A673 (cell line): ENCODE measurements at regions not wholly inside any gene's neighbourhood (a gene's known extent, or its start where the extent isn't known, plus 50 kb on each side); places are given as distances from the start of the nearest gene placed in this dataset.

Source experiments
- BruUV-seq: library from RNA; stranded (reverse); fragments of 400-500 nt; replicated peaks from 2 replicates; lab custom pipeline; 2021; lab: Mats Ljungman, UMichigan
- CTCF ChIA-PET: fragments of 300-600 bp; sonication (Branson Sonifier 250); formaldehyde crosslinking; loops from one replicate; lab custom pipeline; 2022; ENCODE audit warnings: antibody characterized with exemption; lab: Charles Lee
- POLR2A ChIA-PET: fragments of 300-600 bp; sonication (Branson Sonifier 250); formaldehyde crosslinking; loops from one replicate; lab custom pipeline; 2022; ENCODE audit warnings: antibody characterized with exemption; ENCODE audit not compliant: low non-redundant PET; lab: Charles Lee
- DNase-seq: peaks from one replicate; pipeline ENCODE4 v3.0.0-alpha.2; 2015; ENCODE audit warnings: low spot score
- H3K27ac ChIP-seq: fragments of 200-600 bp; sonication (generic); 2 replicates; pipeline ENCODE4 v1.5.1; 2016; ENCODE audit warnings: mixed run types, low read depth, mild to moderate bottlenecking, mixed read lengths, antibody characterized with exemption, low read length; ENCODE audit not compliant: poor library complexity, severe bottlenecking
- H3K27me3 ChIP-seq: fragments of 200-600 bp; sonication (generic); replicated peaks from 2 replicates; pipeline ENCODE4 v1.6.1; 2017; ENCODE audit warnings: mixed run types, low read depth, mild to moderate bottlenecking, mixed read lengths, antibody characterized with exemption, low read length; ENCODE audit not compliant: insufficient read depth, poor library complexity
- H3K36me3 ChIP-seq: fragments of 200-600 bp; sonication (generic); 2 replicates; pipeline ENCODE4 v1.6.1; 2016; ENCODE audit warnings: mixed run types, mild to moderate bottlenecking, mixed read lengths, antibody characterized with exemption, low read length; ENCODE audit not compliant: insufficient read depth, poor library complexity, severe bottlenecking
- H3K4me1 ChIP-seq: fragments of 200-600 bp; sonication (generic); 2 replicates; pipeline ENCODE4 v1.6.1; 2017; ENCODE audit warnings: mixed run types, mild to moderate bottlenecking, mixed read lengths, antibody characterized with exemption, low read length; ENCODE audit not compliant: insufficient read depth, poor library complexity, severe bottlenecking
- H3K4me3 ChIP-seq: fragments of 200-600 bp; sonication (generic); 2 replicates; pipeline ENCODE4 v1.5.1; 2016; ENCODE audit warnings: low read depth, mixed run types, mild to moderate bottlenecking, mixed read lengths, low read length; ENCODE audit not compliant: poor library complexity, severe bottlenecking
- H3K9me3 ChIP-seq: fragments of 200-600 bp; sonication (generic); 2 replicates; pipeline ENCODE4 v1.6.1; 2016; ENCODE audit warnings: mixed run types, low read depth, mild to moderate bottlenecking, mixed read lengths, antibody characterized with exemption, low read length; ENCODE audit not compliant: poor library complexity, severe bottlenecking
- CTCF ChIP-seq: fragments of 300-800, 200-600 bp; sonication (generic); conservative IDR thresholded peaks from 2 replicates; pipeline ENCODE4 v1.5.1; 2017; ENCODE audit warnings: low read depth, mild to moderate bottlenecking, antibody characterized with exemption, low read length, moderate library complexity, mixed read lengths
- EZH2 ChIP-seq: fragments of 200-600 bp; sonication (generic); IDR thresholded peaks from 2 replicates; pipeline ENCODE4 v1.6.1; 2017; ENCODE audit warnings: borderline replicate concordance, low read depth, mild to moderate bottlenecking, mixed read lengths, antibody characterized with exemption, low read length; ENCODE audit not compliant: poor library complexity, severe bottlenecking
- intact Hi-C: fragments of 100-400 bp; cut with micrococcal nuclease; formaldehyde crosslinking; loops from one replicate; pipeline ENCODE4 v1.10.0; 2022; ENCODE audit not compliant: unreplicated experiment

GRCh38 chr6:147873816-147874215 lies 365.3 kb downstream of the SAMD5 start:
- Histone ChIP-seq H3K9me3 (no peaks in the 10 kb centered on the region), H3K36me3 (no peaks in the 10 kb centered on the region), H3K4me1 (peaks cover 25% of the 10 kb centered on the region), H3K27ac (no peak overlapping the region), H3K27me3 (no peaks in the 10 kb centered on the region), H3K4me3 (no peak overlapping the region)
- ChIA-PET CTCF (no interaction called here), POLR2A (no interaction called here)
- intact Hi-C loops, result no loop called here
- TF ChIP-seq EZH2 (no peak), CTCF (no peak)
- DNase-seq, result peak; percentile 12
- BruUV-seq, result no TSS peak

GRCh38 chr6:147874322-147874721 lies 365.8 kb downstream of the SAMD5 start:
- peaks cover 21% of the 10 kb centered on the region for H3K4me1 ChIP-seq
- DNase-seq, result no peak
- no peaks in the 10 kb centered on the region for H3K27me3 ChIP-seq
- POLR2A ChIA-PET, result no interaction called here
- CTCF ChIA-PET, result no interaction called here
- no TSS peak for BruUV-seq
- H3K4me3 ChIP-seq, result no peak overlapping the region
- intact Hi-C loops, result no loop called here
- TF ChIP-seq EZH2, result no peak
- no peak for TF ChIP-seq CTCF
- H3K27ac ChIP-seq, result no peak overlapping the region
- H3K9me3 ChIP-seq, result no peaks in the 10 kb centered on the region
- no peaks in the 10 kb centered on the region for H3K36me3 ChIP-seq

- no peak for DNase-seq
- intact Hi-C loops, result no loop called here
- no peak for TF ChIP-seq EZH2
- TF ChIP-seq CTCF, result no peak
- Histone ChIP-seq H3K27me3 (no peaks in the 10 kb centered on the region), H3K36me3 (no peaks in the 10 kb centered on the region), H3K27ac (no peak overlapping the region), H3K9me3 (no peaks in the 10 kb centered on the region), H3K4me1 (no peaks in the 10 kb centered on the region), H3K4me3 (no peak overlapping the region)
- CTCF ChIA-PET, result no interaction called here
- POLR2A ChIA-PET, result no interaction called here
- no TSS peak for BruUV-seq
These were observed 370.6 kb downstream of the SAMD5 start for GRCh38 chr6:147879031-147879580.
